ENCODE measurements at regions not wholly inside any gene's neighbourhood (a gene's known extent, or its start where the extent isn't known, plus 50 kb on each side); places are given as distances from the start of the nearest gene placed in this dataset.

GRCh38 chr3:72448375-72448823 lies 399.8 kb downstream of the SHQ1 start:
- DNase-seq = no peak

GRCh38 chr3:72447059-72447946 lies 400.9 kb downstream of the SHQ1 start:
- peak; percentile 78 for DNase-seq

DNA sequence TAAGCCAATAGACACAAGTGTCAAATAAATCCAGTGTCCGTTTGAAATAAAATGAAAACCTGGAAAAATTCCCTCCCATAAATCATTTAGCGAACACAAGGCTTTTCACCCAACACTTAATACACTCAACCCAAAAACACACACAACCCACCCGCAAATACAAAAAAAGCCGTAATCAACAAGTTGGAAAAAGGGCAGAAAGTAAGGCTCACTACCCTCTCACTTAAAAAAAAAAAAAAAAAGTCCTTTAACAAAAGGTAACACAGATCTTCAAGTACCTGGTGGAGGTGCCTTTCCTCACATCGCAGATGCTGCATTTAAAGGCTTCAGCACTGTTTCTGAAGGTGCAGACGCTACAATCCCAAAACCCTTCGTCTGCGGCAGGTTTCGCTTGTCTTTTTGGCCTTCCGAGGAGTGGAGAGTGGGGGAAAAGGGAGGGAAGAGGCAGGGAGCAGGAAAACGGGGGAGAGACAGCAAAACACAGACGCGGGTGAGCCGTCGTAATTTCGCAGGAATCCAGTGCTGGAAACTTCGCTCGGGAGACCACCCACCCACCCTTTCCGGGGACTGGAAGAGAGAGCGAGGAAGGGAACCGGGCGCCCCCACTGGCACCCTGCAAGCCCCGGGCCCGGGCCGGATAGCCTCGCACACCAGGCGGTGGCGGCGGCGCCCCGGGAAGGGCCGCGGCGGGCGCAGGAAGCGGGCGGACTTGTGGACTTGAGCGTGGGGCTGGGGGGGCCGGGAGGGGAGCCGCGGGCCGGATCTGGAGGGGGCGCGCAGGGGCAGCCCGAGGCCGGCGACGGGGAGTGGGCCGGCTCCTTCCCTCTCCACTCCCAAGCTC lies 401.8 kb downstream of the SHQ1 start, which contains the start of gene RYBP:
RYBP (minus strand) TSS at position 404 of the 841 bp plus-strand sequence.
- DNase-seq = peak; percentile 9

GRCh38 chr3:72445827-72446217 lies 402.4 kb downstream of the SHQ1 start:
- DNase-seq = no peak

- no peak for DNase-seq
These were observed 403.5 kb downstream of the SHQ1 start for GRCh38 chr3:72444656-72445223.

DNA sequence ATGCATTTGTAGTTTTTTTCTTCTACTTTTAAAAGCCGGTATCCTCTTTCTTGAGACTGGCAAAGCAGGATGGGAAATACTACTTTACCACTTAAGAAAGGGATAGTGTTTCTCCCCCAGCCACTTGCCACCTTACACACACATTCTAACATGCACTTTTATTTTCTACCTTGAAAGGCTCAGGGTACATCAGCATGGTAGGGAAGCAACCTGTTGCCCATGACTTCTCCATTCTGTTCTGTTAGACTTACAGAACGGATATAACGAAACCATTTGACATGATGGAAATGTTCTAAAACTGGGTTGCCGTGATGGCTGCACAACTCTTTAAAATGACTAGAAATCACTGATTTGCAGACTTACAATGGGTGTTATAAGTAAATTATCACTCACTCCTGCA lies 405.5 kb downstream of the SHQ1 start:
- no peak for DNase-seq

DNA sequence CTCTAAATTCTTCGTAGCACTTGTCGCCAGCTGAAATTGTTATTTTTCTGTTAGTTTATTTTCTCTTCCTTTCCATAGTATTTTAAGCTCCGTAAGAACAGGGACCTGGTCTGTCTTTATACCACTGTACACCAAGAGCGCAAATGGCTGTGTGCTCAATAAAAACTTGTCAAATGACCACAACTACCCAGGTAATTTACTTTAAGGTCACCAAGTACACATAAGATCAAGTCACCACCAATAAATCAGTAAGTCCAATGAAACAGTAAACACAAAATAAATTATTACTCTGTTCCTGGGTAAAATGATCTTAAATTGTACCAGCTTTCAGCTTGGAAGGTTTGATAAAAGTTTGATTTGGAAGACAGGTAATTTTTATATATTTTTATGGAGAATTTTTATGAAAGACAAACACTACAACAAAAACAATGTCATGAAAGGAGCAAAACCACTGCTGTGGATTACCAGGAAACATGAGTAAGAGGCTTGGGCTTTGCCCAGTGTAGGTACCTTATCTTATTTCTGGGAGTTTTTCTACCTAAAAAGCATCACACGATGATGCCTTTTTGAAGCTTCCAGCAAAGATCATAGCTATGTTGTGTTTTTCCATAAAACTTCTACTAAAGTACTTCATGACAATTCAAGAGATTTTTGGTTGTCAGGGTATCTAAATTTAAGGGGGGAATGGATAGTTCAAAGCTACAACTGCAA lies 406.8 kb downstream of the SHQ1 start:
- DNase-seq = no peak

GRCh38 chr3:72440491-72440890 lies 407.8 kb downstream of the SHQ1 start:
- DNase-seq = no peak

- no peak for DNase-seq
These were observed 408.7 kb downstream of the SHQ1 start for GRCh38 chr3:72439321-72440183.

DNA sequence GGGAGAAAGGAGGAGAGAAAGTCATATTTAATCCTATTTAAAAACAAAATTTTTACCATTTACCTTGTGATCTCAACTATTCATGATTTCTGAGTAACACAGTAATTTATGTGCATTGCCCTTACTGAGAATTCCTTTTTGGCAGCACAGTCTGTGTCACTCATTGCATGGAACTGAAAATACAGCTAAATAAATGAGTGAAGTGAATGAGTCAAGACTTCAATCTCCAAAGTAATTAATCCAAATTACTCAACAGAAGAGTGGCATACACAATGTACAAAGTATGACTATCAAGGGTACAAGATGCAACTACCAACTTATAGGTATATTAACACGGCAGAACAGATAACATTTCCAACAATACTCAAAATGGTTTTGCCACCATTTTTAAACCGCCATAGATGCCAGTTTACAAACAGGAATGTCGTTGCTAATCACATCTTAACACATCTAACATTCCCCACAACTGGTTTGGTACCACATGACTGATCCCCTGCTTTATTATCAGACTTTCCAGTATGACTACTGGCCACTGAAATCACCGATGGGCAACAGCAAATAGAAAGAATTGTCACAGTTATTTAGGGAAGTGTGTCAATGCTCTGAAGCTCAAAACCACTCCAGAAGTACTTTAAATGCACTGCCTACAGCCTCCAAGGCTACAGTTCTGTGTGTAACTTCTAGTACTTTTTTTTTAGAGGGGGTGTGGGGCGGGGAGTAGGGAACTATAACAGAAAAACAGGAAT lies 410.4 kb downstream of the SHQ1 start:
- DNase-seq = no peak

- no peak for DNase-seq
These were observed 411.2 kb downstream of the SHQ1 start for GRCh38 chr3:72436863-72437592.

DNA sequence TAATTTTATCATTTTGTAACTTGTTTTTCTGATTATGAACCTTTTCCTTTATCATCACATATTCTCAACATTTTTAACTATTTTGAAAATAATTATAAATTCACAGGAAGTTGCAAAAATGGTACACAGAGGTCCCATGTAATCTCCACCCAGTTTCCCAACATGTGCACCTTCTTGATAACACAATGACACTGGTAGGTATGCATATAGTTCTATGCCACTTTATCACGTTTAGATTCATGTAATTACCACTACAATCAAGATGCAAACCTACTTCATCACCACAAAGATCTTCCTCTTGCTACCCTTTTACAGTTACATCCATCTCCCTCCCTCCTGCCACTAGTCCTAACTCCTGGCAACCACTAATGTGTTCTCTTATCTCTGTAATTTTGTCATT lies 413.9 kb downstream of the SHQ1 start:
- no peak for DNase-seq

GRCh38 chr3:72432246-72432645 lies 416.0 kb downstream of the SHQ1 start:
- DNase-seq = no peak

DNA sequence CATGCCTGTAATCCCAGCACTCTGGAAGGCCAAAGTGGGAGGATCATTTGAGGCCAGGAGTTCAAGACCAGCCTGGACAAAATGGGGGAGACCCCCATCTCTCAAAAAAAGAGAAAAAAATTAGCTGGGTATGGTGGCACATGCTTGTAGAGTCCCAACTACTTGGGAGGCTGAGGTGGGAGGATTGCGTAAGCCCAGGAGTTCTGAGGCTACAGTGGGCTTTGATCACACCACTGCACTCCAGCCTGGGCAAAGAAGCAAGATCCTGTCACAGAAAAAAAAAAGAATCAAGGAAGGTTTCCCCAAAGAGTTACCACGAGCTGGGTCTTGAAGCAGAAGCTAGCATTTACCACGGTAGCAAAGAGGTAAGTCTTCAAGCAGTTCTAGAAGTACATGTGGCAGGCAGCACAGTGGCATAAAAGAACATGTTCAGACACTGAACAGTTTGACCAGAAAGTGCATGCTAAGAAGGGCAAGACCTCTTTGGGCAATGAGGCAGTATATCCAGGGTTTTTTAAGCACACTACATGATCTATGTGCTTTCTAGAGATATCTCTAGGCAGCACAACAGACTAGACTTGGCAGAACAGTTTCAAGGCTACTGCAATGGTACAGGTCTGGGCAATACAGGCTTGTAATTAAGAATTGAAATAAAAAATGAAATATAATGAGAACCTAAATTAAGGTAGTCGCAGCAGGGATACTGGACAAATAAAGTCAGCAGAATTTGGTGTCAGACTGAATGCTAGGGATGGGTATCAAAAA lies 418.5 kb downstream of the SHQ1 start:
- no peak for DNase-seq

GRCh38 chr3:72428803-72429202 lies 419.4 kb downstream of the SHQ1 start:
- DNase-seq = no peak

GRCh38 chr3:72427624-72428023 lies 420.6 kb downstream of the SHQ1 start:
- DNase-seq = no peak

GRCh38 chr3:72426618-72427397 lies 421.4 kb downstream of the SHQ1 start:
- DNase-seq = no peak

GRCh38 chr3:72423643-72424042 lies 424.6 kb downstream of the SHQ1 start:
- DNase-seq = no peak

DNA sequence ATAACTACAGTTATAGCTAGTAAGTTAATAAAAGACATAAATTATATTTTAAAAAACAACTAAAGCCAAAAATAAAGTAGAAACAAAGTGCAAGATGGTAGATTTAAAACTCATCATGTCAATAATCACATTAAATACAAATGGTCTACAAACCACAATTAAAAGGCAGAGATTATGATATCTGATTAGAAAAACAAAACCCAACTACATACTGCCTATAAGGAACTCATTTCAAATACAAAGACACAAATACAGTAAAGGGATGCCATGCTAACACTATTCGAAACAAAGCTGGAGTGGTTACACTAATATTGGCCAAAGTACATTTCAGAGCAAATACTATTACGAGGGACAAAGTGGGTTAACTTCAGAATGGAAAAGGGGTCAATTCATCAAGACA lies 426.5 kb downstream of the SHQ1 start:
- DNase-seq = no peak
